ENCODE measurements at regions not wholly inside any gene's neighbourhood (a gene's known extent, or its start where the extent isn't known, plus 50 kb on each side); places are given as distances from the start of the nearest gene placed in this dataset.

GRCh38 chr18:8947566-8947965, 154.9 kb upstream of the NDUFV2 start (continued):
- TF ChIP-seq ATF3 (IDR thresholded peaks at IDR 0.05; ENCODE audit: insufficient read depth, low read depth, low read length) (no peak), KDM1A (IDR thresholded peaks at IDR 0.05; ENCODE audit: borderline replicate concordance, low read length) (no peak), SRF (IDR thresholded peaks at IDR 0.05; ENCODE audit: low read depth, low read length) (no peak), MAX (IDR thresholded peaks at IDR 0.05) (no peak), EZH2 (IDR thresholded peaks at IDR 0.05; ENCODE audit: low read depth, low read length, severe bottlenecking) (no peak)

All from H1 (cell line).